Tibial nerve (tissue), 4 donors: ENCODE measurements at regions not wholly inside any gene's neighbourhood (a gene's known extent, or its start where the extent isn't known, plus 50 kb on each side); places are given as distances from the start of the nearest gene placed in this dataset.

Experiments
- DNase-seq, 2 donors: peaks; one replicate each; pipeline ENCODE4 v3.0.0-alpha.2; 2019; ENCODE audit warnings: low spot score in 2 of 2
- H3K27ac ChIP-seq, 4 donors: fragments of 200-600 bp; sonication (generic) in 3 of 4; one replicate each; pipeline ENCODE4 v1.5.1; 2017 to 2019; ENCODE audit warnings: mild to moderate bottlenecking in 1 of 4
- H3K27me3 ChIP-seq, 2 donors: fragments of 200-600 bp; sonication (generic) in 1 of 2; one replicate each; pipeline versions ENCODE4 v1.5.1 to v1.6.0; 2017 to 2019
- H3K36me3 ChIP-seq, 3 donors: fragments of 200-600 bp; sonication (generic); one replicate each; pipeline ENCODE4 v1.5.1; 2018 to 2019
- H3K4me1 ChIP-seq, 4 donors: fragments of 200-600 bp; sonication (generic) in 3 of 4; one replicate each; pipeline ENCODE4 v1.5.1; 2017 to 2019
- H3K4me3 ChIP-seq, 4 donors: fragments of 200-600 bp; sonication (generic) in 3 of 4; one replicate each; pipeline ENCODE4 v1.5.1; 2017 to 2019; ENCODE audit warnings: mild to moderate bottlenecking in 1 of 4, moderate library complexity in 1 of 4
- H3K9me3 ChIP-seq, 4 donors: fragments of 200-600 bp; sonication (generic) in 3 of 4; one replicate each; pipeline ENCODE4 v1.5.1; 2017 to 2019
- EP300 ChIP-seq, 2 donors: sonication (generic); formaldehyde crosslinking; IDR thresholded peaks; one replicate each; pipeline ENCODE4 v1.6.1; 2017; ENCODE audit warnings: antibody characterized with exemption in 2 of 2, mild to moderate bottlenecking in 1 of 2
- POLR2A ChIP-seq, 2 donors: fragments of 450-650 bp; IDR thresholded peaks; one replicate each; pipeline ENCODE4 v1.6.1; 2017; ENCODE audit warnings: antibody characterized with exemption in 2 of 2, mild to moderate bottlenecking in 2 of 2, moderate library complexity in 2 of 2
- WGBS, 2 donors: methylation state at CpG; one replicate each; pipeline ENCODE4 v1.1.5; 2018; 5-methylcytosine and 5-hydroxymethylcytosine counted together
- TF ChIP-seq, protein P1 (sequence below), 5 experiments: fragments of 200-600 bp in 3 of 5; fragments of 450-650 bp in 2 of 5; sonication (generic) in 3 of 5; IDR thresholded peaks; one replicate each; pipeline ENCODE4 v1.5.1; 2016 to 2019; ENCODE audit warnings: antibody characterized with exemption in 5 of 5, mild to moderate bottlenecking in 3 of 5, moderate library complexity in 2 of 5

GRCh38 chr4:111718763-111719559 lies 426.3 kb upstream of the FAM241A start:
- WGBS, 2 donors: 53 to 54% methylated on average over 3 of the region's 3 CpGs

GRCh38 chr4:111720866-111721265 lies 424.4 kb upstream of the FAM241A start:
- no peaks in the 10 kb centered on the region for H3K27me3 ChIP-seq
- WGBS, 2 donors: 91 to 93% methylated on average over 4 of the region's 4 CpGs
- H3K4me3 ChIP-seq: no peak overlapping the region
- DNase-seq: no peak
- H3K9me3 ChIP-seq: no peaks in the 10 kb centered on the region
- H3K4me1 ChIP-seq: peaks cover 0 to 4% (median 0%) of the 10 kb centered on the region in 4 donors
- H3K27ac ChIP-seq: no peak overlapping the region
- TF ChIP-seq, protein P1, sequence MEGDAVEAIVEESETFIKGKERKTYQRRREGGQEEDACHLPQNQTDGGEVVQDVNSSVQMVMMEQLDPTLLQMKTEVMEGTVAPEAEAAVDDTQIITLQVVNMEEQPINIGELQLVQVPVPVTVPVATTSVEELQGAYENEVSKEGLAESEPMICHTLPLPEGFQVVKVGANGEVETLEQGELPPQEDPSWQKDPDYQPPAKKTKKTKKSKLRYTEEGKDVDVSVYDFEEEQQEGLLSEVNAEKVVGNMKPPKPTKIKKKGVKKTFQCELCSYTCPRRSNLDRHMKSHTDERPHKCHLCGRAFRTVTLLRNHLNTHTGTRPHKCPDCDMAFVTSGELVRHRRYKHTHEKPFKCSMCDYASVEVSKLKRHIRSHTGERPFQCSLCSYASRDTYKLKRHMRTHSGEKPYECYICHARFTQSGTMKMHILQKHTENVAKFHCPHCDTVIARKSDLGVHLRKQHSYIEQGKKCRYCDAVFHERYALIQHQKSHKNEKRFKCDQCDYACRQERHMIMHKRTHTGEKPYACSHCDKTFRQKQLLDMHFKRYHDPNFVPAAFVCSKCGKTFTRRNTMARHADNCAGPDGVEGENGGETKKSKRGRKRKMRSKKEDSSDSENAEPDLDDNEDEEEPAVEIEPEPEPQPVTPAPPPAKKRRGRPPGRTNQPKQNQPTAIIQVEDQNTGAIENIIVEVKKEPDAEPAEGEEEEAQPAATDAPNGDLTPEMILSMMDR (IDR thresholded peaks at IDR 0.05): no peak
- no peak for TF ChIP-seq EP300 (IDR thresholded peaks at IDR 0.05)
- TF ChIP-seq POLR2A (IDR thresholded peaks at IDR 0.05): no peak
- H3K36me3 ChIP-seq: no peaks in the 10 kb centered on the region

More at GRCh38 chr4:111718763-111719559, 426.3 kb upstream of the FAM241A start:
- DNase-seq: no peak
- peaks cover 0 to 4% (median 0%) of the 10 kb centered on the region in 4 donors for H3K4me1 ChIP-seq
- no peak overlapping the region for H3K4me3 ChIP-seq
- H3K27me3 ChIP-seq: no peaks in the 10 kb centered on the region
- H3K27ac ChIP-seq: no peak overlapping the region
- no peaks in the 10 kb centered on the region for H3K36me3 ChIP-seq
- no peaks in the 10 kb centered on the region for H3K9me3 ChIP-seq
- TF ChIP-seq, protein P1 (IDR thresholded peaks at IDR 0.05): no peak
- no peak for TF ChIP-seq POLR2A (IDR thresholded peaks at IDR 0.05)
- no peak for TF ChIP-seq EP300 (IDR thresholded peaks at IDR 0.05)

- no peak for DNase-seq
- H3K36me3 ChIP-seq: no peaks in the 10 kb centered on the region
- TF ChIP-seq, protein P1 (IDR thresholded peaks at IDR 0.05): no peak
- TF ChIP-seq EP300 (IDR thresholded peaks at IDR 0.05) (no peak), POLR2A (IDR thresholded peaks at IDR 0.05) (no peak)
- H3K9me3 ChIP-seq: no peaks in the 10 kb centered on the region
- no peaks in the 10 kb centered on the region for H3K27me3 ChIP-seq
- no peak overlapping the region for H3K4me3 ChIP-seq
- 51 to 60% methylated on average over 2 of the region's 2 CpGs for WGBS, 2 donors
- H3K4me1 ChIP-seq: peaks cover 0 to 4% (median 0%) of the 10 kb centered on the region in 4 donors
- no peak overlapping the region for H3K27ac ChIP-seq
Observed at GRCh38 chr4:111722213-111722720, 423.0 kb upstream of the FAM241A start.

DNA sequence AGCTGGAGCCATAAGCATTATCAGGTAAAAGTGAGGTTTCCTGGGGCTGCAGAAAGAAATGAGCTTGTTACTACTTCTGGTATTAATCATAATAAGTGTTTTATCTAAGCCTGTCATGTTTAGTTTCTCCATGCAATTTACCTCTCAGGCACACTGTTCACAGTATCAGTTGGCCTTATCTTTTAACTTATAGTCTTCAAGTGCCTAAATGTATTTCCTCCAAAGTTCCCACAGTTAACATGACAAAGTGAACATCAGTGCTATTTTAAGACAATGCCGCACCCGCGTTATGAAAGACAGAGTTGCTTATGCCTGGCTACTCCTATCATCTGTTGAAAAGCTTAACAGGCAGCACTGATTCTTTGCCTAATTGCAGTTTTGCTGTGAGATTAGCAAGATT lies 408.7 kb upstream of the FAM241A start:
- WGBS, 2 donors: 85 to 88% methylated on average over 3 of the region's 3 CpGs
- no peaks in the 10 kb centered on the region for H3K36me3 ChIP-seq
- no peak overlapping the region for H3K27ac ChIP-seq
- TF ChIP-seq, protein P1 (IDR thresholded peaks at IDR 0.05): no peak
- TF ChIP-seq POLR2A (IDR thresholded peaks at IDR 0.05): no peak
- TF ChIP-seq EP300 (IDR thresholded peaks at IDR 0.05): no peak
- H3K27me3 ChIP-seq: no peaks in the 10 kb centered on the region
- no peak overlapping the region for H3K4me3 ChIP-seq
- H3K4me1 ChIP-seq: no peaks in the 10 kb centered on the region
- no peak for DNase-seq
- no peaks in the 10 kb centered on the region for H3K9me3 ChIP-seq

GRCh38 chr4:111744847-111745246 lies 400.4 kb upstream of the FAM241A start:
- DNase-seq: no peak
- no peaks in the 10 kb centered on the region for H3K9me3 ChIP-seq
- TF ChIP-seq POLR2A (IDR thresholded peaks at IDR 0.05) (no peak), EP300 (IDR thresholded peaks at IDR 0.05) (no peak)
- TF ChIP-seq, protein P1 (IDR thresholded peaks at IDR 0.05): no peak
- H3K4me3 ChIP-seq: no peak overlapping the region
- H3K27me3 ChIP-seq: no peaks in the 10 kb centered on the region
- H3K4me1 ChIP-seq: no peaks in the 10 kb centered on the region
- WGBS, 2 donors: 66 to 75% methylated on average over 3 of the region's 3 CpGs
- no peak overlapping the region for H3K27ac ChIP-seq
- no peaks in the 10 kb centered on the region for H3K36me3 ChIP-seq
